ENCODE measurements at regions not wholly inside any gene's neighbourhood (a gene's known extent, or its start where the extent isn't known, plus 50 kb on each side); places are given as distances from the start of the nearest gene placed in this dataset.

- Histone ChIP-seq H3K36me3 (replicated peaks) (no peaks in the 10 kb centered on the region), H3K4me3 (ENCODE audit: low read depth, low read length) (no peak overlapping the region), H3K27me3 (replicated peaks) (no peaks in the 10 kb centered on the region), H3K27ac (no peak overlapping the region)
- DNase-seq = no peak
- in situ Hi-C loops (cut with HindIII; ENCODE audit: low pct_ligation_motif_present, low sequenced_read_pairs) = no loop called here
- no peak for TF ChIP-seq CTCF (IDR thresholded peaks at IDR 0.05; ENCODE audit: low read depth, low read length, missing control alignments)
Measured at GRCh38 chr16:8346294-8346693, 244.0 kb downstream of the TMEM114 start.

- Histone ChIP-seq H3K4me3 (ENCODE audit: low read depth, low read length) (no peak overlapping the region), H3K27ac (no peak overlapping the region), H3K27me3 (replicated peaks) (no peaks in the 10 kb centered on the region), H3K36me3 (replicated peaks) (no peaks in the 10 kb centered on the region)
- TF ChIP-seq CTCF (IDR thresholded peaks at IDR 0.05; ENCODE audit: low read depth, low read length, missing control alignments) = no peak
- no peak for DNase-seq
- in situ Hi-C loops (cut with HindIII; ENCODE audit: low pct_ligation_motif_present, low sequenced_read_pairs) = no loop called here
Measured at GRCh38 chr16:8342276-8342675, 248.0 kb downstream of the TMEM114 start.

- Histone ChIP-seq H3K27ac (no peak overlapping the region), H3K4me3 (ENCODE audit: low read depth, low read length) (no peak overlapping the region), H3K36me3 (replicated peaks) (no peaks in the 10 kb centered on the region), H3K27me3 (replicated peaks) (no peaks in the 10 kb centered on the region)
- DNase-seq = no peak
- TF ChIP-seq CTCF (IDR thresholded peaks at IDR 0.05; ENCODE audit: low read depth, low read length, missing control alignments) = no peak
- in situ Hi-C loops (cut with HindIII; ENCODE audit: low pct_ligation_motif_present, low sequenced_read_pairs) = no loop called here
Measured at GRCh38 chr16:8330761-8331160, 259.6 kb downstream of the TMEM114 start.

GRCh38 chr16:8326232-8326631, 264.1 kb downstream of the TMEM114 start:
- Histone ChIP-seq H3K27me3 (replicated peaks) (no peaks in the 10 kb centered on the region), H3K36me3 (replicated peaks) (no peaks in the 10 kb centered on the region), H3K4me3 (ENCODE audit: low read depth, low read length) (no peak overlapping the region), H3K27ac (no peak overlapping the region)
- TF ChIP-seq CTCF (IDR thresholded peaks at IDR 0.05; ENCODE audit: low read depth, low read length, missing control alignments) = no peak
- DNase-seq = no peak
- in situ Hi-C loops (cut with HindIII; ENCODE audit: low pct_ligation_motif_present, low sequenced_read_pairs) = no loop called here

- H3K27ac ChIP-seq = no peak overlapping the region
- no peak overlapping the region for H3K4me3 ChIP-seq (ENCODE audit: low read depth, low read length)
- no peak for TF ChIP-seq CTCF (IDR thresholded peaks at IDR 0.05; ENCODE audit: low read depth, low read length, missing control alignments)
- DNase-seq = no peak
- H3K27me3 ChIP-seq (replicated peaks) = no peaks in the 10 kb centered on the region
- in situ Hi-C loops (cut with HindIII; ENCODE audit: low pct_ligation_motif_present, low sequenced_read_pairs) = no loop called here
- H3K36me3 ChIP-seq (replicated peaks) = no peaks in the 10 kb centered on the region
Measured at GRCh38 chr16:8323153-8323552, 267.2 kb downstream of the TMEM114 start.

- in situ Hi-C loops (cut with HindIII; ENCODE audit: low pct_ligation_motif_present, low sequenced_read_pairs) = no loop called here
Measured at GRCh38 chr16:8320131-8320530, 270.2 kb downstream of the TMEM114 start.

More at GRCh38 chr16:8320131-8320530, 270.2 kb downstream of the TMEM114 start:
- TF ChIP-seq CTCF (IDR thresholded peaks at IDR 0.05; ENCODE audit: low read depth, low read length, missing control alignments) = no peak
- H3K27ac ChIP-seq = no peak overlapping the region
- H3K36me3 ChIP-seq (replicated peaks) = no peaks in the 10 kb centered on the region
- no peaks in the 10 kb centered on the region for H3K27me3 ChIP-seq (replicated peaks)
- no peak overlapping the region for H3K4me3 ChIP-seq (ENCODE audit: low read depth, low read length)
- DNase-seq = no peak

Data from brain microvascular endothelial cell (primary cell).